GM23338 (cell line): ENCODE measurements at regions not wholly inside any gene's neighbourhood (a gene's known extent, or its start where the extent isn't known, plus 50 kb on each side); places are given as distances from the start of the nearest gene placed in this dataset.

ENCODE experiments used
- CREB1 ChIP-seq: fragments of 250-450 bp; sonication (Bioruptor Pico); IDR thresholded peaks from 2 replicates; pipeline ENCODE4 v1.5.0; 2020; ENCODE audit warnings: low read depth, mild to moderate bottlenecking, moderate library complexity
- EZH2 ChIP-seq: fragments of 200-600 bp; sonication (generic); IDR thresholded peaks from one replicate; pipeline ENCODE4 v1.8.0; 2017; ENCODE audit warnings: antibody characterized with exemption, mild to moderate bottlenecking, low read depth; ENCODE audit not compliant: unreplicated experiment
- EZH2phosphoT487 ChIP-seq: fragments of 200-600 bp; sonication (generic); IDR thresholded peaks from one replicate; pipeline ENCODE4 v1.8.1; 2018; ENCODE audit warnings: antibody characterized with exemption; ENCODE audit not compliant: unreplicated experiment
- JUNB ChIP-seq: IDR thresholded peaks from one replicate; pipeline ENCODE4 v1.6.1; 2016; ENCODE audit warnings: antibody characterized with exemption; ENCODE audit not compliant: unreplicated experiment
- NANOG ChIP-seq: IDR thresholded peaks from 2 replicates; pipeline ENCODE4 v1.6.1; 2016; ENCODE audit warnings: antibody characterized with exemption, borderline replicate concordance
- POLR2AphosphoS5 ChIP-seq: IDR thresholded peaks from 2 replicates; pipeline ENCODE4 v1.6.1; 2016; ENCODE audit warnings: antibody characterized with exemption, low read depth
- ZNF114 ChIP-seq: fragments of 250-450 bp; sonication (Bioruptor Pico); IDR thresholded peaks from 2 replicates; pipeline ENCODE4 v1.5.0; 2020; ENCODE audit warnings: mild to moderate bottlenecking, moderate library complexity
- TF ChIP-seq, protein P1 (sequence below), 2 experiments: fragments of 200-600 bp in 1 of 2; sonication (generic) in 1 of 2; conservative IDR thresholded peaks; 2 replicates each; pipeline versions ENCODE4 v1.5.1 to v1.6.1; 2016 to 2017; ENCODE audit warnings: antibody characterized with exemption in 2 of 2, low read depth in 2 of 2, mild to moderate bottlenecking in 2 of 2, moderate library complexity in 1 of 2
- TF ChIP-seq, protein P2 (sequence below): IDR thresholded peaks from one replicate; pipeline ENCODE4 v1.6.1; 2018; ENCODE audit warnings: antibody characterized with exemption; ENCODE audit not compliant: unreplicated experiment
- TF ChIP-seq, protein P3 (sequence below): IDR thresholded peaks from 2 replicates; pipeline ENCODE4 v1.6.1; 2016; ENCODE audit warnings: antibody characterized with exemption
- TF ChIP-seq, protein P4 (sequence below): fragments of 250-450 bp; sonication (Bioruptor Pico); IDR thresholded peaks from 2 replicates; pipeline ENCODE4 v1.5.0; 2020; ENCODE audit warnings: mild to moderate bottlenecking, moderate library complexity

DNA sequence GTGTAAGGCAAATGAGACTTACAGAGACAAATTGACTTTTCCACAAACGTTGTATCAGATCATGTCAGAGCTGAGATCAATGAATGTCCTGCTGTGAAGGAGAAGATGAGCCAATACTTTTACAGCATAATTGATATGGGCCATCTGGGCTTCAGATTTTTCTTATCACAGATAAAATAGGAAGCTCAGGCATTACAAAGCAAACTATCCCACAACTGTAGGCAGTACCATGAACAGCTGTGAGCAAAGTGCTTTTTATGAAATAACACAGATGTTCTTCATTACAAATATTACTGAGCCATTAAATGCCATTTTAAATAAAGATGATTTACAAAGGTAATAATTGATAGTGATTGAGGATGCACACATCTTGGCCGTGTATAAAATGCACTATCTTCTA, 852.3 kb downstream of the OTOL1 start:
- TF ChIP-seq EZH2phosphoT487 (no peak), POLR2AphosphoS5 (no peak), EZH2 (no peak), JUNB (no peak), CREB1 (no peak), NANOG (no peak), ZNF114 (no peak)
- TF ChIP-seq, protein P1, sequence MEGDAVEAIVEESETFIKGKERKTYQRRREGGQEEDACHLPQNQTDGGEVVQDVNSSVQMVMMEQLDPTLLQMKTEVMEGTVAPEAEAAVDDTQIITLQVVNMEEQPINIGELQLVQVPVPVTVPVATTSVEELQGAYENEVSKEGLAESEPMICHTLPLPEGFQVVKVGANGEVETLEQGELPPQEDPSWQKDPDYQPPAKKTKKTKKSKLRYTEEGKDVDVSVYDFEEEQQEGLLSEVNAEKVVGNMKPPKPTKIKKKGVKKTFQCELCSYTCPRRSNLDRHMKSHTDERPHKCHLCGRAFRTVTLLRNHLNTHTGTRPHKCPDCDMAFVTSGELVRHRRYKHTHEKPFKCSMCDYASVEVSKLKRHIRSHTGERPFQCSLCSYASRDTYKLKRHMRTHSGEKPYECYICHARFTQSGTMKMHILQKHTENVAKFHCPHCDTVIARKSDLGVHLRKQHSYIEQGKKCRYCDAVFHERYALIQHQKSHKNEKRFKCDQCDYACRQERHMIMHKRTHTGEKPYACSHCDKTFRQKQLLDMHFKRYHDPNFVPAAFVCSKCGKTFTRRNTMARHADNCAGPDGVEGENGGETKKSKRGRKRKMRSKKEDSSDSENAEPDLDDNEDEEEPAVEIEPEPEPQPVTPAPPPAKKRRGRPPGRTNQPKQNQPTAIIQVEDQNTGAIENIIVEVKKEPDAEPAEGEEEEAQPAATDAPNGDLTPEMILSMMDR (conservative IDR thresholded peaks at IDR 0.05; ENCODE audit: low read depth in 2 of 2): no peak
- TF ChIP-seq, protein P2, sequence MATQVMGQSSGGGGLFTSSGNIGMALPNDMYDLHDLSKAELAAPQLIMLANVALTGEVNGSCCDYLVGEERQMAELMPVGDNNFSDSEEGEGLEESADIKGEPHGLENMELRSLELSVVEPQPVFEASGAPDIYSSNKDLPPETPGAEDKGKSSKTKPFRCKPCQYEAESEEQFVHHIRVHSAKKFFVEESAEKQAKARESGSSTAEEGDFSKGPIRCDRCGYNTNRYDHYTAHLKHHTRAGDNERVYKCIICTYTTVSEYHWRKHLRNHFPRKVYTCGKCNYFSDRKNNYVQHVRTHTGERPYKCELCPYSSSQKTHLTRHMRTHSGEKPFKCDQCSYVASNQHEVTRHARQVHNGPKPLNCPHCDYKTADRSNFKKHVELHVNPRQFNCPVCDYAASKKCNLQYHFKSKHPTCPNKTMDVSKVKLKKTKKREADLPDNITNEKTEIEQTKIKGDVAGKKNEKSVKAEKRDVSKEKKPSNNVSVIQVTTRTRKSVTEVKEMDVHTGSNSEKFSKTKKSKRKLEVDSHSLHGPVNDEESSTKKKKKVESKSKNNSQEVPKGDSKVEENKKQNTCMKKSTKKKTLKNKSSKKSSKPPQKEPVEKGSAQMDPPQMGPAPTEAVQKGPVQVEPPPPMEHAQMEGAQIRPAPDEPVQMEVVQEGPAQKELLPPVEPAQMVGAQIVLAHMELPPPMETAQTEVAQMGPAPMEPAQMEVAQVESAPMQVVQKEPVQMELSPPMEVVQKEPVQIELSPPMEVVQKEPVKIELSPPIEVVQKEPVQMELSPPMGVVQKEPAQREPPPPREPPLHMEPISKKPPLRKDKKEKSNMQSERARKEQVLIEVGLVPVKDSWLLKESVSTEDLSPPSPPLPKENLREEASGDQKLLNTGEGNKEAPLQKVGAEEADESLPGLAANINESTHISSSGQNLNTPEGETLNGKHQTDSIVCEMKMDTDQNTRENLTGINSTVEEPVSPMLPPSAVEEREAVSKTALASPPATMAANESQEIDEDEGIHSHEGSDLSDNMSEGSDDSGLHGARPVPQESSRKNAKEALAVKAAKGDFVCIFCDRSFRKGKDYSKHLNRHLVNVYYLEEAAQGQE: no peak
- TF ChIP-seq, protein P3, sequence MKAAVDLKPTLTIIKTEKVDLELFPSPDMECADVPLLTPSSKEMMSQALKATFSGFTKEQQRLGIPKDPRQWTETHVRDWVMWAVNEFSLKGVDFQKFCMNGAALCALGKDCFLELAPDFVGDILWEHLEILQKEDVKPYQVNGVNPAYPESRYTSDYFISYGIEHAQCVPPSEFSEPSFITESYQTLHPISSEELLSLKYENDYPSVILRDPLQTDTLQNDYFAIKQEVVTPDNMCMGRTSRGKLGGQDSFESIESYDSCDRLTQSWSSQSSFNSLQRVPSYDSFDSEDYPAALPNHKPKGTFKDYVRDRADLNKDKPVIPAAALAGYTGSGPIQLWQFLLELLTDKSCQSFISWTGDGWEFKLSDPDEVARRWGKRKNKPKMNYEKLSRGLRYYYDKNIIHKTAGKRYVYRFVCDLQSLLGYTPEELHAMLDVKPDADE: no peak
- TF ChIP-seq, protein P4, sequence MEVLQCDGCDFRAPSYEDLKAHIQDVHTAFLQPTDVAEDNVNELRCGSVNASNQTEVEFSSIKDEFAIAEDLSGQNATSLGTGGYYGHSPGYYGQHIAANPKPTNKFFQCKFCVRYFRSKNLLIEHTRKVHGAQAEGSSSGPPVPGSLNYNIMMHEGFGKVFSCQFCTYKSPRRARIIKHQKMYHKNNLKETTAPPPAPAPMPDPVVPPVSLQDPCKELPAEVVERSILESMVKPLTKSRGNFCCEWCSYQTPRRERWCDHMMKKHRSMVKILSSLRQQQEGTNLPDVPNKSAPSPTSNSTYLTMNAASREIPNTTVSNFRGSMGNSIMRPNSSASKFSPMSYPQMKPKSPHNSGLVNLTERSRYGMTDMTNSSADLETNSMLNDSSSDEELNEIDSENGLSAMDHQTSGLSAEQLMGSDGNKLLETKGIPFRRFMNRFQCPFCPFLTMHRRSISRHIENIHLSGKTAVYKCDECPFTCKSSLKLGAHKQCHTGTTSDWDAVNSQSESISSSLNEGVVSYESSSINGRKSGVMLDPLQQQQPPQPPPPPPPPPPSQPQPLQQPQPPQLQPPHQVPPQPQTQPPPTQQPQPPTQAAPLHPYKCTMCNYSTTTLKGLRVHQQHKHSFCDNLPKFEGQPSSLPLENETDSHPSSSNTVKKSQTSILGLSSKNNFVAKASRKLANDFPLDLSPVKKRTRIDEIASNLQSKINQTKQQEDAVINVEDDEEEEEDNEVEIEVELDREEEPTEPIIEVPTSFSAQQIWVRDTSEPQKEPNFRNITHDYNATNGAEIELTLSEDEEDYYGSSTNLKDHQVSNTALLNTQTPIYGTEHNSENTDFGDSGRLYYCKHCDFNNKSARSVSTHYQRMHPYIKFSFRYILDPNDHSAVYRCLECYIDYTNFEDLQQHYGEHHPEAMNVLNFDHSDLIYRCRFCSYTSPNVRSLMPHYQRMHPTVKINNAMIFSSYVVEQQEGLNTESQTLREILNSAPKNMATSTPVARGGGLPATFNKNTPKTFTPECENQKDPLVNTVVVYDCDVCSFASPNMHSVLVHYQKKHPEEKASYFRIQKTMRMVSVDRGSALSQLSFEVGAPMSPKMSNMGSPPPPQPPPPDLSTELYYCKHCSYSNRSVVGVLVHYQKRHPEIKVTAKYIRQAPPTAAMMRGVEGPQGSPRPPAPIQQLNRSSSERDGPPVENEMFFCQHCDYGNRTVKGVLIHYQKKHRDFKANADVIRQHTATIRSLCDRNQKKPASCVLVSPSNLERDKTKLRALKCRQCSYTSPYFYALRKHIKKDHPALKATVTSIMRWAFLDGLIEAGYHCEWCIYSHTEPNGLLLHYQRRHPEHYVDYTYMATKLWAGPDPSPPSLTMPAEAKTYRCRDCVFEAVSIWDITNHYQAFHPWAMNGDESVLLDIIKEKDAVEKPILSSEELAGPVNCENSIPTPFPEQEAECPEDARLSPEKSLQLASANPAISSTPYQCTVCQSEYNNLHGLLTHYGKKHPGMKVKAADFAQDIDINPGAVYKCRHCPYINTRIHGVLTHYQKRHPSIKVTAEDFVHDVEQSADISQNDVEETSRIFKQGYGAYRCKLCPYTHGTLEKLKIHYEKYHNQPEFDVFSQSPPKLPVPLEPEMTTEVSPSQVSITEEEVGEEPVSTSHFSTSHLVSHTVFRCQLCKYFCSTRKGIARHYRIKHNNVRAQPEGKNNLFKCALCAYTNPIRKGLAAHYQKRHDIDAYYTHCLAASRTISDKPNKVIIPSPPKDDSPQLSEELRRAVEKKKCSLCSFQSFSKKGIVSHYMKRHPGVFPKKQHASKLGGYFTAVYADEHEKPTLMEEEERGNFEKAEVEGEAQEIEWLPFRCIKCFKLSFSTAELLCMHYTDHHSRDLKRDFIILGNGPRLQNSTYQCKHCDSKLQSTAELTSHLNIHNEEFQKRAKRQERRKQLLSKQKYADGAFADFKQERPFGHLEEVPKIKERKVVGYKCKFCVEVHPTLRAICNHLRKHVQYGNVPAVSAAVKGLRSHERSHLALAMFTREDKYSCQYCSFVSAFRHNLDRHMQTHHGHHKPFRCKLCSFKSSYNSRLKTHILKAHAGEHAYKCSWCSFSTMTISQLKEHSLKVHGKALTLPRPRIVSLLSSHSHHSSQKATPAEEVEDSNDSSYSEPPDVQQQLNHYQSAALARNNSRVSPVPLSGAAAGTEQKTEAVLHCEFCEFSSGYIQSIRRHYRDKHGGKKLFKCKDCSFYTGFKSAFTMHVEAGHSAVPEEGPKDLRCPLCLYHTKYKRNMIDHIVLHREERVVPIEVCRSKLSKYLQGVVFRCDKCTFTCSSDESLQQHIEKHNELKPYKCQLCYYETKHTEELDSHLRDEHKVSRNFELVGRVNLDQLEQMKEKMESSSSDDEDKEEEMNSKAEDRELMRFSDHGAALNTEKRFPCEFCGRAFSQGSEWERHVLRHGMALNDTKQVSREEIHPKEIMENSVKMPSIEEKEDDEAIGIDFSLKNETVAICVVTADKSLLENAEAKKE: no peak
